ENCODE measurements at regions not wholly inside any gene's neighbourhood (a gene's known extent, or its start where the extent isn't known, plus 50 kb on each side); places are given as distances from the start of the nearest gene placed in this dataset.

GRCh38 chr13:74438901-74439300 lies 304.7 kb upstream of the KLF12 start:
- in situ Hi-C loops (cut with HindIII; ENCODE audit: low sequenced_read_pairs) = no loop called here
- DNase-seq (ENCODE audit: low spot score) = no peak

- in situ Hi-C loops (cut with HindIII; ENCODE audit: low sequenced_read_pairs) = no loop called here
- DNase-seq (ENCODE audit: low spot score) = no peak
Measured at GRCh38 chr13:74434782-74435181, 300.6 kb upstream of the KLF12 start.

DNA sequence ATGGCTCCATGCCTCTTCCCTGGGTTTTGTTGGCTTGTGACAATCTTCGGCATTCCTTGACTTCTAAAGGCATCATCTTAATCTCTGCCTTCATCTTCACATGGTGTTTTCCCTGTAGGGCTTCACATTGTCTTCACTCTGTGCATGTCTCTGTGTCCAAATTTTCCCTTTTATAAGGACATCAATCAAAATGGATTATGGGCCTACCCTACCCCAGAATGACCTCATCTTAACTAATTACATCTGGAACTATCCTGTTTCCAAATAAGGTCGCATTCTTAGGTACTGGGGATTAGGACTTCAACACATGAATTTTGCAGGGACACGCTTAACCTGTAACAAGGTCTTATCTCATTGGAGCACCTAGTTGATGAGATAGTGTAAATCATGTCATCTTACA lies 290.3 kb upstream of the KLF12 start:
- in situ Hi-C loops (cut with HindIII; ENCODE audit: low sequenced_read_pairs) = no loop called here

GRCh38 chr13:74423434-74423833 lies 289.2 kb upstream of the KLF12 start:
- in situ Hi-C loops (cut with HindIII; ENCODE audit: low sequenced_read_pairs) = no loop called here
- DNase-seq (ENCODE audit: low spot score) = no peak

More for the DNA sequence above, 290.3 kb upstream of the KLF12 start:
- DNase-seq (ENCODE audit: low spot score) = no peak

DNA sequence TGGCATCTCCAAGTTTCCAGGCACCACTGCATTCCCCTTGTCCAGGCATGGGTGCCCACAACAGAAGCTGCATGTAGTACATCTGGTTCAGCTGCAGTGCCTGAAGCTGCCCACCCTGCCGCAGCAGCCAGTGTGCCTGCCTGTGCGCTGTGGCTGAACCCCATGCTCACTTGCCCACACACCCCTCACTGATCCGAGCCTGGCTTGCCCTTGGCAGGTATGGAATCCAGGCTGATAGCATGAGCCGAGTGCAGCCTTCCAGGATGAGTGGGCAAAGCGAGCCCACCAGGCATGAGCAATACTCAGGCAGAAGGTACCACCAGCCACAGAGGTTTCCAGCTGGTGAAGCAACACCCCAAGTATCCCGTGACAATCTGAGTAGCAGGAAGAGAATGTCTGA lies 280.3 kb upstream of the KLF12 start:
- DNase-seq (ENCODE audit: low spot score) = no peak
- in situ Hi-C loops (cut with HindIII; ENCODE audit: low sequenced_read_pairs) = no loop called here

- no peak for DNase-seq (ENCODE audit: low spot score)
- in situ Hi-C loops (cut with HindIII; ENCODE audit: low sequenced_read_pairs) = no loop called here
Measured at GRCh38 chr13:74413482-74413881, 279.3 kb upstream of the KLF12 start.

- in situ Hi-C loops (cut with HindIII; ENCODE audit: low sequenced_read_pairs) = no loop called here
- DNase-seq (ENCODE audit: low spot score) = no peak
Measured at GRCh38 chr13:74409551-74409950, 275.3 kb upstream of the KLF12 start.

DNA sequence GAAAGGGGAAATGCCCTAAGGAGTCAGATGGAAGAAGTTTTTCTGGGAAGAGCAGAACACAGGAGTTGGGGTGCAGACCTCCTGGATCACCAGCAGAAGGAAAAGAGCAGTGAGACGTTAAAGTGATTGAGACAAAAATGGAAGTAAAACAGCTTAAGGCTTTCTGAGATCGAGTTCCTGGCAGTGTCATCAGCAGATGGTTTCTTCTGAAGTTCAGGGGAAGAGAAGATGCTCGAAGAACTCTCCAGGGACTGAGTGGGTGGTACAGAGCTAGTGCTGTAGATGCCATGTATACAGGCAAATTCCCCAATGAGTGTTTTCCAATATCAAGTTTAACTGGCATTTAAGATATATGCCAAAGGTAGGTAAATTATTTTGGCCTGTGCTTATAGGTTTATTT lies 272.2 kb upstream of the KLF12 start:
- in situ Hi-C loops (cut with HindIII; ENCODE audit: low sequenced_read_pairs) = no loop called here
- no peak for DNase-seq (ENCODE audit: low spot score)

GRCh38 chr13:74398599-74398998 lies 264.4 kb upstream of the KLF12 start:
- in situ Hi-C loops (cut with HindIII; ENCODE audit: low sequenced_read_pairs) = no loop called here
- no peak for DNase-seq (ENCODE audit: low spot score)

- no peak for DNase-seq (ENCODE audit: low spot score)
- in situ Hi-C loops (cut with HindIII; ENCODE audit: low sequenced_read_pairs) = no loop called here
Measured at GRCh38 chr13:74389056-74389455, 254.9 kb upstream of the KLF12 start.

- in situ Hi-C loops (cut with HindIII; ENCODE audit: low sequenced_read_pairs) = no loop called here
- DNase-seq (ENCODE audit: low spot score) = no peak
Measured at GRCh38 chr13:74388626-74389025, 254.4 kb upstream of the KLF12 start.

- in situ Hi-C loops (cut with HindIII; ENCODE audit: low sequenced_read_pairs) = no loop called here
- no peak for DNase-seq (ENCODE audit: low spot score)
Measured at GRCh38 chr13:74372511-74372910, 238.3 kb upstream of the KLF12 start.

DNA sequence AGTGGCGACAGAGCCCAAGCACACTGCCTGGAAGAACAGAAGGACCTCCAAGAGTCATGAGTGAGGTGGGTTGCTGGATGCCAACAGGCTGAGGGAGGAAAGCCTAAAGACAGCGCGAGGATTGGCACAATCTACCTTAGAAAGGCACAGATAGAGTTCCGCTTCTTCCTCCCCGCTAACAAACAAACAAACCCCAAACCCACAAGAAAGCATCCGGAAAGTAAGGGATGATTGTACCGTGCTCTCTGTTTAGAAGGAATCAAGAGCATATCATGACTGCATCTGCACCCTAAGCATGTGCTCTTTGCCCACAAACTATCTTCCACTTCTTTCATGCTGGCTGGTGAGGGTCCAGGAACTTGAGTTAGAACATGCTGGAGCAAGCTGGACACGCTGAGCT lies 233.0 kb upstream of the KLF12 start:
- in situ Hi-C loops (cut with HindIII; ENCODE audit: low sequenced_read_pairs) = no loop called here
- no peak for DNase-seq (ENCODE audit: low spot score)

DNA sequence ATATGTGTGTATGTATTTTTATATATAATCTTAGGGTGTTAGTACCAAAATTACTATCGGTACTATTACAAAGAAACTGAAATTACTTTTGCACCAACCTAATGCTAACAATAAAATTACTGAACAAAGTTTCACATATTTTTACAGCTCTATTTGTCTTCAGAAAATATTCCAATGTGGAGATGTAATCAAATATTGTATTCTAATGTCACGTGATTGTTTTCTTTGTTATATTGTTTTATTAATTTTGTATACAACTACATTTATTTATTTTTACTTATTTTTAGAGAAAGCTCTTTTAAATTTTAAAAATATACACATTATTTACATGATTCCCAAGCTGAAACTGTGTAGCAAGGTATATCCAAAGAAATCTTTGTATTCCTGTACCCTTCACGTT lies 227.1 kb upstream of the KLF12 start:
- in situ Hi-C loops (cut with HindIII; ENCODE audit: low sequenced_read_pairs) = no loop called here
- DNase-seq (ENCODE audit: low spot score) = no peak

GRCh38 chr13:74346960-74347359 lies 212.8 kb upstream of the KLF12 start:
- in situ Hi-C loops (cut with HindIII; ENCODE audit: low sequenced_read_pairs) = no loop called here
- DNase-seq (ENCODE audit: low spot score) = no peak

- no peak for DNase-seq (ENCODE audit: low spot score)
- in situ Hi-C loops (cut with HindIII; ENCODE audit: low sequenced_read_pairs) = no loop called here
Measured at GRCh38 chr13:74338341-74338740, 204.1 kb upstream of the KLF12 start.

DNA sequence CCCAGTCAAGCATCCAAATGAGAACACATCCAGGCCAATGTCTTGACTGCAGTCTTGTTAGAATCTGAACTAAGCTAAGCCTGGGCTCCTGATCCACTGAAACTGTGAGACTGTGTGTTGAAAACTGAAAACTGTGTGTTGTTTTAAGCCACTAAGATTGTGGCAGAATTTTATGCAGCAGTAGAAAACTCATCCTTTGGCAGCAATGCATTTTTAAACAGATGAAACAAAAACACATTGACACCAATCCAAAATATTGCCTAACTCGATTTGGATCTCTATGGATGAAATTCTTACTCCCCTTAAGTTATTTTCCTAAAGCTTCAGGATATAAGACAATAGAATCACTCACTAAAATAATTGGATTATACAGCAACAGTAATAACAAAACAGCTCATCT lies 202.3 kb upstream of the KLF12 start:
- no peak for DNase-seq (ENCODE audit: low spot score)
- in situ Hi-C loops (cut with HindIII; ENCODE audit: low sequenced_read_pairs) = no loop called here

DNA sequence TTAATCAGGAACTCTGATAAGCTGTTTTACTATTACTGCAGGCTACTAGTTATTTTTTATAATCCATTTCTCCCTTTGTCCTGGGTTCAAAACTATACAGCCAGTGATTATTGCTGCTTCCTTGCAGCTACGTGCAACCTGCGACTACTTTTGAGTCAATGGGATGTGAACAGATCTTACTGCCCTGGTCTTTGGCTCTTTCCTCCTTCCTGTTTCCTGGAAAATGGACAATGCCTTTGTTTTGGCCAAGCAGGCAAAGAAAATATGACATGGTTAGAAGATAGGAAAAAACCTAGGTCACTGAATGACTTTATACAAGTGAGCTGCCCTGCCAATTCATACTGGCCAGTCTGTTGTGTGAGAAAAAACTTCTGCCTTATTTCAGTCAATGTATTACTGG lies 201.2 kb upstream of the KLF12 start:
- no peak for DNase-seq (ENCODE audit: low spot score)
- in situ Hi-C loops (cut with HindIII; ENCODE audit: low sequenced_read_pairs) = no loop called here

GRCh38 chr13:74329962-74330361 lies 195.8 kb upstream of the KLF12 start:
- in situ Hi-C loops (cut with HindIII; ENCODE audit: low sequenced_read_pairs) = no loop called here
- DNase-seq (ENCODE audit: low spot score) = no peak

DNA sequence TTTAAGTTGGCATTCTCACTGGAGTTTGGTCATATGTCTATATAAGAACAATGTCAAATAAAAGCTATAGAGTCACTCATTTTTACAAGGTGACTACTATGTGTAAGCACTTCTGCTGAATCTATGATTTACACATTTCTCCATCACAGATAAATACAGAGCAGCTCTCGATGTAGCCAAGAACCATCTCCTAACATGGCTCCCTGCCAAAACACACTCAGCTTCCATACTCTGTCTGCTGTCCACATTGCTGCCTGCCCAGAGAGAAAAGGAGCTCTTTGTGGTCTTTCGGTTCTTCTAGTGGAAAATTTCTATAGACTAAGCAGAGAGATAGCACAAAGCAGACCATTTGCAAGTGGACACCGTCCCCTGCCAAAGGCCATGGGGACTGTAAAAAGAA lies 190.9 kb upstream of the KLF12 start:
- DNase-seq (ENCODE audit: low spot score) = peak; percentile 61
- in situ Hi-C loops (cut with HindIII; ENCODE audit: low sequenced_read_pairs) = no loop called here

GRCh38 chr13:74324338-74324737 lies 190.1 kb upstream of the KLF12 start:
- in situ Hi-C loops (cut with HindIII; ENCODE audit: low sequenced_read_pairs) = no loop called here
- no peak for DNase-seq (ENCODE audit: low spot score)

DNA sequence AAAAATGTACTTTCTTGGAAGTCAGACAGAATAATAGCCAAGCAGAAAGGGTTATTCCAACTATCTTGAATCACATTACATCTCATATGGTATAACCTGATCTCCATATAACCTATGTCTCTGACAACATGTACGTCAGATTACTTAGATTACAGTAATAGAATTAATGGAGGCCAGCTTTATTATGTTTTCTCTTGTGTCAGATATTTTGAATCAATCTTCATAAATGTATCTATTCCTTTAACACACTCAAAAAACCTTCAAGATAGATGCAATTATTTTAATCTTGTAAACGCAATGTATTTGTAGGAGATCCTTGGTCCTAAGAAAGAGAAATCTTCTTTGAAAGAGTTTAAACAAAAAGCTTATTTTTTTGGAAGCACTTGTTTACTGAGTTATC lies 188.4 kb upstream of the KLF12 start:
- in situ Hi-C loops (cut with HindIII; ENCODE audit: low sequenced_read_pairs) = no loop called here
- DNase-seq (ENCODE audit: low spot score) = no peak
